Retina (tissue), 1 donor: ENCODE measurements at regions not wholly inside any gene's neighbourhood (a gene's known extent, or its start where the extent isn't known, plus 50 kb on each side); places are given as distances from the start of the nearest gene placed in this dataset.
"Not testable (repeated sequence)": the region's sequence is repeated elsewhere in the genome, so short reads cannot be mapped to it uniquely, and the experiment has no call there.

ENCODE experiments used
- DNase-seq: peaks from one replicate; pipeline ENCODE4 v3.0.0-alpha.2; 2016

DNA sequence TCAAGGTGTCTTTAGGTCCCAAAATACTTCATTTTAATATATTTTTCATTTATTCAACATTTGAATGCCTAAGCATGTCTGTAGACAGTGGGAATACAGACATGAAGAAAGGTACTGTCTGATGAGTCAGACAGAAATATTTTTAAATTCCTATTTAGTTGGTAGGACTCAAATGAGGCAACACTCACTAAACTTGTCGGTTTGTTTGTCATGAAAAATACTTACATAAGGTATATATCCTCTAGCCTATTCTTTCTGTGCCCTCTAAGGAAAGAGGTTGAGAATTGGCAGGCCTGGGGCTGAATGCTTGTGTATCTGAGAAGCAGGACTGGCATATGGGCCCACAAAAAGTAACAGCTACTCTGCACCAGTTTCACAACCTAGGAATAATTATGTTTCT lies 423.6 kb upstream of the MDFIC2 start:
- DNase-seq = no peak

- no peak for DNase-seq
These were observed 422.3 kb upstream of the MDFIC2 start for GRCh38 chr3:70734756-70735155.

DNA sequence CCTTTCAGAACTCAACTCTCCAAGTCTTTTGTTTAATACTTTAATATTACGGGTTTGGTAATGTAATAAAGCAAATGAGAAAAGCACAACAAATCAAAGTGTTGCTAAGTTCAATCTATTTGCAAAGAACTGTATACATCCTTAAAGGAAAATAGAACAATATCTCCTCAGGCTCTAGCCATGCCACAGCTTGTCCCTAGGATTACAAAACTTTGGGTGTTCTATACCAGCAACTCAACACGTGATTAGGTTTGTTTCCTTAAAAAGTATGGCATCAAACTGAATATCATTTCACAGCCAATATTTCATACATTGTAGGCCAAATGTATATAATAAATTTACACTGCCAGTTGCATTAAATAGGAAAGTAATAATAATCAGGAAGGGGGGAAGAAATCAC lies 418.6 kb upstream of the MDFIC2 start:
- no peak for DNase-seq

DNA sequence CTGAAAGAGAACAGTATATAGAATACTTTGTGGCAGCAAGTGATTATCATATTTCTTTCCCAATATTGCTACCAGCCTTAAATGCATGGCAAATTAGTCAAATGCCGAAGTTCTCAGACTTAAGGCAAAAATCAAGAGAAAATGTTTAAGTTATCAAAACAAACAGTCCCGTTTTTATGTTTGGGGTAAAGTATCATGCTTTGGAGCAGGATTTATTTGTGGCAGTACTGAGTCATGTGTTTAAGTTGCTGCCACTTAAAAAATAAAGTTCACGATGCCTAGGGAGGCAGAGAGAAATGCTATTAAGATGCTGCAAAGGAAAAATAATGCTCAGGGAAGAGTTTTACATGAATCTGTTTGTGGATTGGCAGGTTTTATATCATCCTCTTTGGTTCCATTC lies 417.4 kb upstream of the MDFIC2 start:
- no peak for DNase-seq

- DNase-seq = no peak
These were observed 415.9 kb upstream of the MDFIC2 start for GRCh38 chr3:70728311-70728710.

DNA sequence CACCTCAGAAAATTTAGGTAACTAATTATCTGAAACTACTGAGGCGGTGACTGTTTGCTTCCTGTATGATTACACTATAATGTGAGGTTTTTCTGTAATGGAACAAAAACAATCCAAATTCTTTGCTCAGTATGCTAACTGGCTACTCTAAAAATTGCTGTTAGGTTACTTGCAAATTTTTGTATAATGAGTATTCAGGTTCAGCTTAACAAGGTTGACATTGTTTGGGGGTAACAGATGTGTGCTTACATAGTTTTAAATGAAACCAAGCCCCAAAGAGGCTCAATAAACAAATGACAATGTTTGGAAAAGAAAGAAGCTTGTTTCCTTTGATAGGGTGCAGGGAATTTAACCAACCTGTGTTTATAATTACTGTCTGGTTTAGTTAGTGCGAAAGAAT lies 414.5 kb upstream of the MDFIC2 start:
- DNase-seq = no peak

DNA sequence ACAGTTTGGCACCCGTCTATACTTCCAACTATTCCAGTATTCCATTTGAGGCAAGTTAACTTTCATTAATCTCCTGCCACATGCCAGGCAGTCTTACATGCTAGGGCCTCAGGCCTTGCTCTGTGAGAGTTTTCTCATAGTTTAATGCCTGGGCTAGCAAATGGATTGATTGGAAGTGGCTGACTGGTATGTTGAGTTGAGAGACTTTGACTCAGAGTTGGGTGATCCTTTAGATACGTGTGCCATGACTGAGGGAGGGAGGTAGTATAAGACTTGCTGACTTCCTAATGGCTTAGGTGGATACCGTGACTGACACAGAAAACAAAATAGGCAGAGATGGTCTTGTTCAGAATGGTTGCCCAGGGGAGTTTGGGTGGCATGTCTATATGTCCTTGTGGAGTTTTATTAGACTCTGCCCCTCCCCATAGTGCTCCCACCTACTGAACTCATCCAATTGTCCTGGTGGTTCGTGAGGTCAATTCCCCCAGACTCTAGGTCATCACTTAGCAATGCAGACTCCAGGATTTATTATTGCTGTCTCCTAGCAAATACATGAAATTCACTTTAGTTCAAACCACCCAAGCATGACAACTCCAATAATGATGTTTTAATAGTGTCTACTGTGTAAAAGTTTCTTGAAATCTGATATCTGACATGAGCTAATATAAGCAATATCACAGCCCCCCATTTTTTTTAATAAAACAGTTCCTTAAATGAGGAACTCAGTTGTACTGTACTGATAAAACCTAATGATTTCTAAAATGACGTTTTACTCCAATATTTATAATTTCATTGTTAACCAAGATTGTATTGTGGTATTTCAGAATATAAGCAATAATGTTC lies 413.9 kb upstream of the MDFIC2 start:
- no peak for DNase-seq

GRCh38 chr3:70722018-70722417 lies 409.6 kb upstream of the MDFIC2 start:
- no peak for DNase-seq

GRCh38 chr3:70716832-70717231 lies 404.4 kb upstream of the MDFIC2 start:
- no peak for DNase-seq

DNA sequence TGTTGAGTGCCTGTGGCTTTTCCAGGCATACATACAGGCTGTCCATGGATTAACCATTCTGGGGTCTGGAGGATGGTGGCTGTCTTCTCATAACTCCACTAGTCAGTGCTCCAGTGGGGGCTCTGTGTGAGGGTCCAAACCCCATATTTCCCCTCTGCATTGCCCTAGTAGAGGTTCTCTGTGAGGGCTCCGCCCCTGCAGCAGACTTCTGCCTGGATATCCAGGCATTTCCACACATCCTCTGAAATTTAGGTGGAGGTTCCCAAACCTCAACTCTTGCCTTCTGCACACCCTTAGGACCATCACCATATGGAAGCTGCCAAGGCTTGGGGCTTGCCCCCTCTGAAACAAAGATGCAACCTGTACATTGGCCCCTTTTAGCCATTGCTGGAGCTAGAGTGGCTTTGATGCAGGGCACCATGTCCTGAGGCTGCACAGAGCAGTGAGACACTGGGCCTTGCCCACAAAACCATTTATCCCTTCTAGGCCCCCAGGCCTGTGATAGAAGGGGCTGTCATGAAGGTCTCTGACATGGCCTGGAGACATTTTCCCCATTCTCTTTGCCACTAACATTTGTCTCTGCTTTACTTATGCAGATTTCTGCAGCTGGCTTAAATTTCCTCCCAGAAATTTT lies 400.1 kb upstream of the MDFIC2 start:
- no peak for DNase-seq

DNA sequence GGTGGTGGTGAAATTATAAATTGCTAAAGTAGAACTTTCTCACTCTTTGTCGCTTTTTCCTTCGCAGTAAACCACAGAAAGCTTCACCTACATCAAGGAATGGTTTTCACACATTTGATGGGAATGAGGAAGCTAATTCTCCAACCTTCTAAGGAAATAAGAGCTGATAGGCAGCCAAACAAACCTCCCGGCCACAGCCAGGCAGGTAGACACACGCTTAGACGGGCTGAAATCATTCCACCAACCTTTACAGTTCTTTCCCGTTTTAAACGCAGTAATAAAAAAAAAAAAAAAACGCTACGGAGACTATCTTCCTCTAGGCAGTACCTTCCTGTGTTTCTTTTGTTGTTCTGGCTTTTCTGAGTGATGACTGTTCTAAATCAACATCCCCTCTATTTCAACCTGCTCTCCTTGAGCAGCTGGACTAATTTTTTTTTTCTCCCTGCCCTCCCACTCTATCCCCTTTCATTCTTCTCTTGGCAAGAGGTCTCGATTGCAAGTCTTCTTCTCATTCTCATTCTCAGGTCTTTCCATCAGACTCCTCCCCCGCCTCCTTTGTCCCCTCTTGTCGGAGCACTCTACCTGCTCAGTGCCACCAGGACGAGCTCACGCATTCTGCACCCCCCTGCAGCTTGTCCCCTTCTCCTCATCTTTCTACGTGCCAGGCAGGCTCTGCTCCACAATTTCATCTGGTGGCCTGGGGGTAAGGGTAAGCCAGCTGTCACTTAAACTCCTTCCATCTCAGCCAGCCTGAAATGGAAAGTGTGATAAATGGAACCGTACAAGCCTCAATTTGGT lies 391.1 kb upstream of the MDFIC2 start:
- no peak for DNase-seq

DNA sequence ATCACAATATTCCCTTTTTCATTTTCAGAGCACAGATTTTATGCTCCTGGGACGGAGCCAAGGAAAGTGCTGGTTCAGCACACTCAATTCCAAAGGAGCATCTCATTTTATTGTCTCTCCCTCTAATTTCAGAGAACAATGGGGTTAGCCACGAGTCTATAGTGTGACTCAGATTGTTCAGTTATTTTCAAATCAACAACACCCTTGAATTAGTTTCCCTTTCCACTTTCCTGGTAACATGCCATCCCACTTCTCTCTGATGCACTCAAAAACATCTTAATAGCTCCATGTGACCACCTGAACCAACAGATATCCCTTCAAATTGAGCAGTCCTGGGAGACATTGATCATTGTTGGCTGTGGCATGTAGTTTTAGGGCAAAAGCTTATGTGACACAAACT lies 389.7 kb upstream of the MDFIC2 start:
- no peak for DNase-seq

DNA sequence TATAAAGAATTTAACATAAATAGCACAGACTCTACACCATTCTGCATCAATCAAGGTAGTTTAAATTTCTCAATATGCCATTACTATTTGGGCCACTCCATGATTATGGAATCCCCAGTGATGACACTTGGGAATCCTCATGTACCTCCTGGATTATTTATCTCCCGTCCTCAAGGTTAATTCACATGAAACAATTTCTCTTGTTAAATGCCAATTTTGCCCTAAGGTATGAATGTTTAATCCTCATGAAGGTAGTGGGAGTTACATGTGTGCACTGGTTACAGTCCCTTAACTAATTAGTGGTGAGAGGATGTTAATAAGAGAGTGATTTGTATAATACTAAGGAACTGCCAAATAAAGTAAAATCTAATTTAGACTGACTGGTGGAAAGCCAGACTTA lies 372.3 kb upstream of the MDFIC2 start:
- no peak for DNase-seq

DNA sequence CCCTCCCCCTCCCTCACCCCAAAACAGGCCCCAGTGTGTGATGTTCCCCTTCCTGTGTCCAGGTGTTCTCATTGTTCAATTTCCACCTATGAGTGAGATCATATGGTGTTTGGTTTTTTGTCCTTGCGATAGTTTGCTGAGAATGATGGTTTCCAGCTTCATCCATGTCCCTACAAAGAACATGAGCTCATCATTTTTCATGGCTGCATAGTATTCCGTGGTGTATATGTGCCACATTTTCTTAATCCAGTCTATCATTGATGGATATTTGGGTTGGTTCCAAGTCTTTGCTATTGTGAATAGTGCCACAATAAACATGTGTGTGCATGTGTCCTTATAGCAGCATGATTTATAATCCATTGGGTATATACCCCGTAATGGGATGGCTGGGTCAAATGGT lies 363.4 kb upstream of the MDFIC2 start:
- not testable (repeated sequence) for DNase-seq

DNA sequence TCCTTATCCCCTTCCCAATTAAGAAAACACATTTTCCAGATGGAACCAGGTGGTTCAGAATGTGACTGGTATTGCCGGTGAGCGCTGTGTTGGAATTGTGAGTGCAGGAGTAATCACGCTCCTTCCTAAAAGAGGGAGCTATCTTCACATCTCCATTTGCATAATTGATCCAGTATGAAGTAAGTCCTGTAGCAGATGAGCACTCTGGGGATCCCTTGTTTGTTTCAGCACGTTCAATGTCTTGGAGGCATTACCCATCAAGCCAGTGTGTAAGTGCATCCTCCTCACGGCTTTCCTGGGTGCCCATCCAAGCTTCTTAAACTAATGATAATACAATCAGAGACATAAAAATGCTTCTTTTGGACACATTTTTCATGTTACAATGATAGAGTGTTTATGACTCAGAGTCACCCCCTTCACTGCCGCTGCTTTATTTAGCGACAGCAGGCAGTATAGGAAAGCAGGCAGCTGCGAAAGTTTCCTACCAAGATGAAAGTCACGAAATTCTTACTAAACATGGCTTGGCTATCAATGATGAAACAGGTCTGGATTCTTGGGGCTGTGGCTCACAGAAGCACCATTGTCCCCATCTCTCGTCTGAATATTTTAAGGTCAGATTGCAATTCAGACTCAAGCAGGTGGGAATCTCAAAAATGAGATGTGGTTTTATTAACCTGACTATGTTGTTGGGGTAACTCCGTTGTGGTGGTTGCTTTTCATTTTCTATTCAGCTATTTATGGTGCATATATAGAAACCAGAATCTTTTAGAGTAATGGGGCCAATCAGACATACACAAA lies 346.3 kb upstream of the MDFIC2 start:
- DNase-seq = no peak

GRCh38 chr3:70657454-70657853 lies 345.0 kb upstream of the MDFIC2 start:
- no peak for DNase-seq

GRCh38 chr3:70647823-70648222 lies 335.4 kb upstream of the MDFIC2 start:
- DNase-seq = no peak

GRCh38 chr3:70647094-70647493 lies 334.7 kb upstream of the MDFIC2 start:
- no peak for DNase-seq

GRCh38 chr3:70646635-70647034 lies 334.2 kb upstream of the MDFIC2 start:
- DNase-seq = no peak

DNA sequence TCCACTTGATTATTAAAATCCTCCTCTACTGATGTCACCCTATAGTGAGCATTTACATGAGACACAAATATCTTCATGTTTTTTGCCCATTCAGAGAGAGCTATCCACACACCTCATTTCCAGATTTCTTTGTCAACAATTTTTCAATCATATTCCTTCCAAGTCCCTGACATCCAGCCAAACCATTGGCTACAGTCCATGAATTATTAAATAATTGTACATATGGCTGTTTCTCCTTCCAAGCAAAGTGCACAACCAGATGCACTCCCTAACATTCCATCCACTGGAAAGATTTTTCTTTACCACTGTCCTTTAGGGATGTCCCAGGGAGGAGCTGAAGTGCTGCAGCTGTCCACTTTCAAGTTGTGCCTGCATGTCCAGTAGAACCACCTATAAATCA lies 328.0 kb upstream of the MDFIC2 start:
- no peak for DNase-seq

- no peak for DNase-seq
These were observed 322.9 kb upstream of the MDFIC2 start for GRCh38 chr3:70635301-70635700.

GRCh38 chr3:70631716-70632307 lies 319.4 kb upstream of the MDFIC2 start:
- no peak for DNase-seq

- no peak for DNase-seq
These were observed 309.0 kb upstream of the MDFIC2 start for GRCh38 chr3:70621451-70621850.
